DMS53 treated with DMSO at 0.1 percent for 48 hours (cell line): ENCODE measurements at regions not wholly inside any gene's neighbourhood (a gene's known extent, or its start where the extent isn't known, plus 50 kb on each side); places are given as distances from the start of the nearest gene placed in this dataset.

Experiments used
- DNase-seq: peaks from one replicate; lab custom pipeline; 2025; ENCODE audit not compliant: unreplicated experiment; lab: John Stamatoyannopoulos, UW

GRCh38 chr1:224564454-224565084 is 51.5 kb upstream of the CNIH3 start:
- DNase-seq, result no peak

DNA sequence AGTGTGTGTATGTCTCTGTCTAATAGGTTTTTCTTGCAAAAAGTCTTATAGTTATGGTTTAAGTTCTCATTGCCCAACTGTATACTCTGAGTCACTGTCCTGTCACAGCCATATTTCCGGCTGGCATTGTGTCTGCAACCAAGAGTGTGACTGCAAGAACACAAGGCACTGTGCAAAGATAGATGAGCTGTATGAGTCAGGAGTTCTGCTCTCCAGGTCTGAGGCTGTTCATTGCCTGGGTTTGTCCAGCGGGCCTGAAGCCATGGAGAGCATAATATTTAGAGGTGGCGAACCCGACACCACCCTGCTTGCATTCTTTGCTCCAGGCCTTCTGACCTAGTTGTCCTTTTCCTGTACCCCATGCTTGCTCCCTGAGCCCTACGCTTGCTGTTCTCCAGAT is 50.9 kb upstream of the CNIH3 start:
- peak; percentile 61 for DNase-seq

DNA sequence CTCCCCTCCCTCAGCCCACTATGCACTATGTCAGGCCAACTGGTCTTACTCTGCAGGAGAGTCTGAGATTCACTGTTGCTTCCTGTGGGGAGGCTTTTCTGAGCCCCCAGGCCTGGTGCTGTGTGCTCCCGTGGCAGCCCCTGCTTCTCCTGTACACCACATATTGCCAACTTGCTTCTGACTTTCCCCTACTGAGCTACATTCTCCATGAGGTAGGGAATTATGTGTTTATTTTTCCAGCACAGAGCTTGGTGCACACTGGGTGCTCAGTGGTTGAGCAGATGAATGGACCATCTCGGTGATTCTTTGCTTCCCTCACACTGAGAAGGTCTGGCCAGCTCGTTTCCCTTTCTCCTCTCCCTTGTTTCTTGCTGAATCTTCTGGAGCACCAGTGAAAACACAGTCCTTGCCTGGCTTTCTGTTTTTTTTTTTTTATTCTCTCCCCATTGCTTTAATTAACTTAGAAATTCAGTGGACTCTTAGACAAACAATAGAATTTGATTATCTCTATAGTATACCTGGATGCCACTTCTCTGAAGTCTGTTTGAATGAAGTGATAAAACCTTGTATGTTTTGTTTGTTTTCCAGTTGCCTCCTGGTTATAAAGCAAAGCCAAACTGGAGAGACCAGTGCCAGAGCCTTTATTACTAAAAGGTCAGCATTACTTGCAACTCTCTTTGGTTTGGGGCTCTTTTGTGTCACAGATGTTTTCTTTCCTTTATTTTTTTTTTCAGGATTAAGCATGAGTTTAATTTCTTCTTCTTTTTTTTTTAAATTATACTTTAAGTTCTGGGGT is 50.3 kb upstream of the CNIH3 start:
- DNase-seq, result no peak
